ENCODE measurements at regions not wholly inside any gene's neighbourhood (a gene's known extent, or its start where the extent isn't known, plus 50 kb on each side); places are given as distances from the start of the nearest gene placed in this dataset.

DNA sequence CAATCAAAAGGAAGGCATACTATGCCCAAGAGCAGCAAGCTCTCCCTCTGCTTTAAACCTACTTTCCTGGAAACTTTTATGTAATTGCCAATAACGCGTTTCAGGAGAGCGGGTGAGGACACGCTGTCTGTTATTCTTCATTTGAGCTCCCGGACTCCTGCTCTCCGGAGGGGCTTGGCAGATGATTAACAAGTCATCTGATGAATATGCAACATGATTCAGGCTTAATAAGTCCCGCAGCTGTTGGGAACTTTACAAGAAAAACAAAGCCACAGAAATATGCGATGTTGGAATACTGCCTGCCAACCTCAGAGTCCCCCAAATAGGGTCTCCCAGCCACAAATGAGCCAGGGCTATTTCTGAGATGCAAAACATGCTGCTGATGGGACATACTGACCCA is 348.0 kb downstream of the GPAM start:
- TF ChIP-seq, protein P1, sequence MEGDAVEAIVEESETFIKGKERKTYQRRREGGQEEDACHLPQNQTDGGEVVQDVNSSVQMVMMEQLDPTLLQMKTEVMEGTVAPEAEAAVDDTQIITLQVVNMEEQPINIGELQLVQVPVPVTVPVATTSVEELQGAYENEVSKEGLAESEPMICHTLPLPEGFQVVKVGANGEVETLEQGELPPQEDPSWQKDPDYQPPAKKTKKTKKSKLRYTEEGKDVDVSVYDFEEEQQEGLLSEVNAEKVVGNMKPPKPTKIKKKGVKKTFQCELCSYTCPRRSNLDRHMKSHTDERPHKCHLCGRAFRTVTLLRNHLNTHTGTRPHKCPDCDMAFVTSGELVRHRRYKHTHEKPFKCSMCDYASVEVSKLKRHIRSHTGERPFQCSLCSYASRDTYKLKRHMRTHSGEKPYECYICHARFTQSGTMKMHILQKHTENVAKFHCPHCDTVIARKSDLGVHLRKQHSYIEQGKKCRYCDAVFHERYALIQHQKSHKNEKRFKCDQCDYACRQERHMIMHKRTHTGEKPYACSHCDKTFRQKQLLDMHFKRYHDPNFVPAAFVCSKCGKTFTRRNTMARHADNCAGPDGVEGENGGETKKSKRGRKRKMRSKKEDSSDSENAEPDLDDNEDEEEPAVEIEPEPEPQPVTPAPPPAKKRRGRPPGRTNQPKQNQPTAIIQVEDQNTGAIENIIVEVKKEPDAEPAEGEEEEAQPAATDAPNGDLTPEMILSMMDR (IDR thresholded peaks at IDR 0.05): no peak
- TF ChIP-seq EZH2 (IDR thresholded peaks at IDR 0.05; ENCODE audit: borderline replicate concordance, insufficient read depth, low read depth, low read length, poor library complexity, severe bottlenecking): no peak
